MM.1S (cell line): ENCODE measurements at regions not wholly inside any gene's neighbourhood (a gene's known extent, or its start where the extent isn't known, plus 50 kb on each side); places are given as distances from the start of the nearest gene placed in this dataset.

ENCODE experiments used
- DNase-seq: peaks from one replicate; pipeline ENCODE4 v3.0.0-alpha.2; 2015
- H2AFZ ChIP-seq: fragments of 300-600 bp; sonication (generic); 2 replicates; pipeline ENCODE4 v1.6.0; 2016; ENCODE audit warnings: antibody characterized with exemption, low read length
- H3F3A ChIP-seq: fragments of 300-600 bp; sonication (generic); 2 replicates; pipeline ENCODE4 v1.6.1; 2016; ENCODE audit warnings: mild to moderate bottlenecking, antibody characterized with exemption, low read length, moderate library complexity, mixed read lengths; ENCODE audit not compliant: insufficient read depth
- H3K27ac ChIP-seq: fragments of 300-600 bp; sonication (generic); 2 replicates; pipeline ENCODE4 v1.5.1; 2016; ENCODE audit warnings: mild to moderate bottlenecking, low read length
- H3K27me3 ChIP-seq: fragments of 300-600 bp; sonication (generic); replicated peaks from 2 replicates; pipeline ENCODE4 v1.6.0; 2016; ENCODE audit warnings: low read length; ENCODE audit not compliant: insufficient read depth
- H3K36me3 ChIP-seq: fragments of 300-600 bp; sonication (generic); replicated peaks from 2 replicates; pipeline ENCODE4 v1.6.1; 2016; ENCODE audit warnings: mild to moderate bottlenecking, low read length, mixed read lengths; ENCODE audit not compliant: insufficient read depth
- H3K4me1 ChIP-seq: fragments of 300-600 bp; sonication (generic); 2 replicates; pipeline ENCODE4 v1.6.1; 2016; ENCODE audit warnings: low read length, mixed read lengths
- H3K4me2 ChIP-seq: fragments of 300-600 bp; sonication (generic); 2 replicates; pipeline ENCODE4 v1.6.0; 2016; ENCODE audit warnings: low read depth, low read length
- H3K4me3 ChIP-seq: fragments of 300-600 bp; sonication (generic); 2 replicates; pipeline ENCODE4 v1.5.1; 2016; ENCODE audit warnings: low read length, mixed read lengths
- H3K79me2 ChIP-seq: fragments of 300-600 bp; sonication (generic); 2 replicates; pipeline ENCODE4 v1.6.1; 2016; ENCODE audit warnings: mixed run types, low read length, mixed read lengths
- H3K9ac ChIP-seq: fragments of 300-600 bp; sonication (generic); 2 replicates; pipeline ENCODE4 v1.6.1; 2016; ENCODE audit warnings: low read length, mixed read lengths
- H3K9me2 ChIP-seq: fragments of 300-600 bp; sonication (generic); replicated peaks from 2 replicates; pipeline ENCODE4 v1.6.1; 2016; ENCODE audit warnings: mild to moderate bottlenecking, low read length, mixed read lengths; ENCODE audit not compliant: insufficient read depth
- H3K9me3 ChIP-seq: fragments of 300-600 bp; sonication (generic); replicated peaks from 2 replicates; pipeline ENCODE4 v1.6.1; 2016; ENCODE audit warnings: mild to moderate bottlenecking, low read length, mixed read lengths; ENCODE audit not compliant: insufficient read depth
- H4K20me1 ChIP-seq: fragments of 300-600 bp; sonication (generic); 2 replicates; pipeline ENCODE4 v1.6.1; 2016; ENCODE audit warnings: mild to moderate bottlenecking, low read length, moderate library complexity, mixed read lengths; ENCODE audit not compliant: insufficient read depth
- CTCF ChIP-seq: fragments of 300-600 bp; sonication (generic); IDR thresholded peaks from 2 replicates; pipeline ENCODE4 v1.5.1; 2016; ENCODE audit warnings: antibody characterized with exemption, low read length, mixed read lengths
- EZH2 ChIP-seq: fragments of 300-600 bp; sonication (generic); optimal IDR thresholded peaks from 2 replicates; pipeline ENCODE3; 2017; ENCODE audit warnings: low read depth, mild to moderate bottlenecking, antibody characterized with exemption, low read length, mixed read lengths
- EZH2phosphoT487 ChIP-seq: fragments of 300-600 bp; sonication (generic); IDR thresholded peaks from 2 replicates; pipeline ENCODE4 v1.6.1; 2018; ENCODE audit warnings: antibody characterized with exemption, low read length

- Histone ChIP-seq H3K4me2 (no peak overlapping the region), H3K9me2 (no peaks in the 10 kb centered on the region), H3K4me1 (no peaks in the 10 kb centered on the region), H3K79me2 (no peaks in the 10 kb centered on the region), H4K20me1 (no peaks in the 10 kb centered on the region), H3K9me3 (no peaks in the 10 kb centered on the region), H3K9ac (no peak overlapping the region), H3K4me3 (no peak overlapping the region), H3F3A (no peaks in the 10 kb centered on the region), H3K27me3 (peaks cover 96% of the 10 kb centered on the region), H3K36me3 (no peaks in the 10 kb centered on the region), H2AFZ (no peak overlapping the region), H3K27ac (no peak overlapping the region)
- DNase-seq = no peak
- TF ChIP-seq CTCF (no peak), EZH2 (no peak), EZH2phosphoT487 (no peak)
These were observed 55.9 kb upstream of the RNU6ATAC start for GRCh38 chr9:134220311-134220710.

- Histone ChIP-seq H3F3A (no peaks in the 10 kb centered on the region), H3K79me2 (no peaks in the 10 kb centered on the region), H3K9me2 (no peaks in the 10 kb centered on the region), H3K4me3 (no peak overlapping the region), H3K36me3 (no peaks in the 10 kb centered on the region), H4K20me1 (no peaks in the 10 kb centered on the region), H3K27ac (no peak overlapping the region), H3K9me3 (no peaks in the 10 kb centered on the region), H3K27me3 (peaks cover 96% of the 10 kb centered on the region), H3K9ac (no peak overlapping the region), H3K4me2 (no peak overlapping the region), H3K4me1 (no peaks in the 10 kb centered on the region), H2AFZ (no peak overlapping the region)
- no peak for DNase-seq
- TF ChIP-seq EZH2 (no peak), EZH2phosphoT487 (no peak), CTCF (no peak)
These were observed 57.1 kb upstream of the RNU6ATAC start for GRCh38 chr9:134221273-134222017.

- H3K9me3 ChIP-seq = no peaks in the 10 kb centered on the region
- no peaks in the 10 kb centered on the region for H3K36me3 ChIP-seq
- TF ChIP-seq CTCF (no peak), EZH2phosphoT487 (no peak), EZH2 (no peak)
- no peak overlapping the region for H3K4me3 ChIP-seq
- no peaks in the 10 kb centered on the region for H3K9me2 ChIP-seq
- H3K4me2 ChIP-seq = no peak overlapping the region
- no peaks in the 10 kb centered on the region for H3K4me1 ChIP-seq
- no peak overlapping the region for H2AFZ ChIP-seq
- H3F3A ChIP-seq = no peaks in the 10 kb centered on the region
- no peak overlapping the region for H3K27ac ChIP-seq
- DNase-seq = no peak
- no peaks in the 10 kb centered on the region for H4K20me1 ChIP-seq
- no peak overlapping the region for H3K9ac ChIP-seq
- no peaks in the 10 kb centered on the region for H3K79me2 ChIP-seq
- peaks cover 96% of the 10 kb centered on the region for H3K27me3 ChIP-seq
These were observed 57.7 kb upstream of the RNU6ATAC start for GRCh38 chr9:134222018-134222573.
